GM21529 (cell line): ENCODE measurements at regions not wholly inside any gene's neighbourhood (a gene's known extent, or its start where the extent isn't known, plus 50 kb on each side); places are given as distances from the start of the nearest gene placed in this dataset.
"Not testable (repeated sequence)": the region's sequence is repeated elsewhere in the genome, so short reads cannot be mapped to it uniquely, and the experiment has no call there.

ENCODE experiments used
- ATAC-seq: cut with Tn5 transposase; IDR thresholded peaks from one replicate; pipeline ENCODE4 v1.9.1; 2021; ENCODE audit not compliant: unreplicated experiment

GRCh38 chr5:90071656-90072055 is 337.9 kb downstream of the CETN3 start:
- ATAC-seq = no peak

GRCh38 chr5:90071066-90071465 is 338.5 kb downstream of the CETN3 start:
- no peak for ATAC-seq

- ATAC-seq = no peak
Observed at GRCh38 chr5:90066920-90067319, 342.6 kb downstream of the CETN3 start.

- no peak for ATAC-seq
Observed at GRCh38 chr5:90056911-90057705, 352.4 kb downstream of the CETN3 start.

GRCh38 chr5:90055831-90056328 is 353.7 kb downstream of the CETN3 start:
- ATAC-seq = no peak

- ATAC-seq = no peak
Observed at GRCh38 chr5:90054612-90055011, 354.9 kb downstream of the CETN3 start.

- no peak for ATAC-seq
Observed at GRCh38 chr5:90051756-90052155, 357.8 kb downstream of the CETN3 start.

GRCh38 chr5:90050103-90050502 is 359.5 kb downstream of the CETN3 start:
- peak; percentile 64 for ATAC-seq

- no peak for ATAC-seq
Observed at GRCh38 chr5:90047113-90047512, 362.4 kb downstream of the CETN3 start.

GRCh38 chr5:90040082-90040481 is 369.5 kb downstream of the CETN3 start:
- not testable (repeated sequence) for ATAC-seq

- ATAC-seq = no peak
Observed at GRCh38 chr5:90037646-90038045, 371.9 kb downstream of the CETN3 start.

- ATAC-seq = no peak
Observed at GRCh38 chr5:90022711-90023053, 386.9 kb downstream of the CETN3 start.

GRCh38 chr5:90022002-90022710 is 387.4 kb downstream of the CETN3 start:
- ATAC-seq = no peak

- ATAC-seq = peak; percentile 98
Observed at GRCh38 chr5:90020575-90021538, 388.7 kb downstream of the CETN3 start.

- ATAC-seq = no peak
Observed at GRCh38 chr5:90017239-90017638, 392.3 kb downstream of the CETN3 start.

GRCh38 chr5:90015584-90016018 is 394.0 kb downstream of the CETN3 start:
- ATAC-seq = peak; percentile 92

GRCh38 chr5:90014420-90014819 is 395.1 kb downstream of the CETN3 start:
- peak; percentile 78 for ATAC-seq

GRCh38 chr5:90000351-90000750 is 409.2 kb downstream of the CETN3 start:
- ATAC-seq = no peak

- no peak for ATAC-seq
Observed at GRCh38 chr5:89998519-89999305, 410.8 kb downstream of the CETN3 start.

- no peak for ATAC-seq
Observed at GRCh38 chr5:89996890-89997289, 412.7 kb downstream of the CETN3 start.
